Large intestine (tissue), 3 donors: ENCODE measurements at regions not wholly inside any gene's neighbourhood (a gene's known extent, or its start where the extent isn't known, plus 50 kb on each side); places are given as distances from the start of the nearest gene placed in this dataset.

Source experiments
- DNase-seq, 2 donors: peaks; one replicate each; pipeline versions ENCODE4 v3.0.0 to v3.0.0-alpha.2; 2013
- H3K27ac ChIP-seq: one replicate; pipeline ENCODE4 v1.5.1; 2013; ENCODE audit warnings: low read length
- H3K27me3 ChIP-seq: 2 replicates; pipeline ENCODE4 v1.6.1; 2013; ENCODE audit warnings: low read length; ENCODE audit not compliant: control insufficient read depth, insufficient read depth
- H3K36me3 ChIP-seq: 2 replicates; pipeline ENCODE4 v1.6.1; 2013; ENCODE audit warnings: low read length; ENCODE audit not compliant: control insufficient read depth, insufficient read depth
- H3K4me1 ChIP-seq: one replicate; pipeline ENCODE4 v1.6.1; 2013; ENCODE audit warnings: low read length; ENCODE audit not compliant: control insufficient read depth, insufficient read depth
- H3K4me3 ChIP-seq: one replicate; pipeline ENCODE4 v1.5.1; 2013; ENCODE audit warnings: low read length
- H3K9me3 ChIP-seq: one replicate; pipeline ENCODE4 v1.6.1; 2013; ENCODE audit warnings: mild to moderate bottlenecking, low read depth, low read length, moderate library complexity; ENCODE audit not compliant: control insufficient read depth
- WGBS: methylation state at CpG from one replicate; pipeline ENCODE4 v1.1.5; 2013; ENCODE audit warnings: low lambda C conversion rate; ENCODE audit not compliant: insufficient coverage; 5-methylcytosine and 5-hydroxymethylcytosine counted together

- 100% methylated on average over 2 of the region's 4 CpGs for WGBS
- Histone ChIP-seq H3K36me3 (no peaks in the 10 kb centered on the region), H3K4me3 (no peak overlapping the region), H3K27me3 (no peaks in the 10 kb centered on the region), H3K27ac (peak overlapping the region; percentile 50), H3K9me3 (no peaks in the 10 kb centered on the region), H3K4me1 (peaks cover 41% of the 10 kb centered on the region)
- peak; percentile 15 to 74 for DNase-seq
These were observed 485.7 kb upstream of the JARID2 start for GRCh38 chr6:14759976-14760672.

- Histone ChIP-seq H3K27ac (peak overlapping the region; percentile 58), H3K27me3 (no peaks in the 10 kb centered on the region), H3K4me1 (peaks cover 41% of the 10 kb centered on the region), H3K36me3 (no peaks in the 10 kb centered on the region), H3K4me3 (no peak overlapping the region), H3K9me3 (no peaks in the 10 kb centered on the region)
- DNase-seq = peak; percentile 77 to 90
- WGBS = no CpG with 5 or more reads among the region's 8 CpGs
These were observed 483.8 kb upstream of the JARID2 start for GRCh38 chr6:14762077-14762476.

GRCh38 chr6:14763139-14763538 is 482.7 kb upstream of the JARID2 start:
- Histone ChIP-seq H3K36me3 (no peaks in the 10 kb centered on the region), H3K27ac (peak overlapping the region; percentile 74), H3K4me1 (peaks cover 40% of the 10 kb centered on the region), H3K27me3 (no peaks in the 10 kb centered on the region), H3K9me3 (no peaks in the 10 kb centered on the region), H3K4me3 (no peak overlapping the region)
- 60% methylated on average over 1 of the region's 6 CpGs for WGBS
- peak; percentile 79 to 88 for DNase-seq

- WGBS = no CpG with 5 or more reads among the region's 1 CpG
- no peaks in the 10 kb centered on the region for H3K27me3 ChIP-seq
- H3K9me3 ChIP-seq = no peaks in the 10 kb centered on the region
- no peak overlapping the region for H3K4me3 ChIP-seq
- peaks cover 38% of the 10 kb centered on the region for H3K4me1 ChIP-seq
- no peak for DNase-seq
- H3K27ac ChIP-seq = peak overlapping the region; percentile 74
- no peaks in the 10 kb centered on the region for H3K36me3 ChIP-seq
These were observed 482.3 kb upstream of the JARID2 start for GRCh38 chr6:14763616-14764015.

GRCh38 chr6:14765106-14765505 is 480.8 kb upstream of the JARID2 start:
- Histone ChIP-seq H3K36me3 (no peaks in the 10 kb centered on the region), H3K27me3 (no peaks in the 10 kb centered on the region), H3K4me1 (peaks cover 34% of the 10 kb centered on the region), H3K27ac (peak overlapping the region; percentile 18), H3K9me3 (no peaks in the 10 kb centered on the region), H3K4me3 (no peak overlapping the region)
- peak in 1 of 2 donors; percentile 29 for DNase-seq
- WGBS = no CpG with 5 or more reads among the region's 6 CpGs

- H3K27ac ChIP-seq = no peak overlapping the region
- H3K4me3 ChIP-seq = no peak overlapping the region
- 100% methylated on average over 1 of the region's 3 CpGs for WGBS
- H3K36me3 ChIP-seq = no peaks in the 10 kb centered on the region
- DNase-seq = no peak
- H3K4me1 ChIP-seq = peaks cover 26% of the 10 kb centered on the region
- H3K9me3 ChIP-seq = no peaks in the 10 kb centered on the region
- no peaks in the 10 kb centered on the region for H3K27me3 ChIP-seq
These were observed 480.0 kb upstream of the JARID2 start for GRCh38 chr6:14765721-14766390.

GRCh38 chr6:14766391-14766994 is 479.4 kb upstream of the JARID2 start:
- H3K4me1 ChIP-seq = peaks cover 20% of the 10 kb centered on the region
- H3K27me3 ChIP-seq = no peaks in the 10 kb centered on the region
- no peak overlapping the region for H3K4me3 ChIP-seq
- no peaks in the 10 kb centered on the region for H3K36me3 ChIP-seq
- no peaks in the 10 kb centered on the region for H3K9me3 ChIP-seq
- DNase-seq = no peak
- WGBS = 96% methylated on average over 3 of the region's 8 CpGs
- no peak overlapping the region for H3K27ac ChIP-seq

GRCh38 chr6:14767226-14767625 is 478.6 kb upstream of the JARID2 start:
- H3K27me3 ChIP-seq = no peaks in the 10 kb centered on the region
- DNase-seq = no peak
- peaks cover 17% of the 10 kb centered on the region for H3K4me1 ChIP-seq
- WGBS = no CpG with 5 or more reads among the region's 5 CpGs
- no peak overlapping the region for H3K4me3 ChIP-seq
- H3K36me3 ChIP-seq = no peaks in the 10 kb centered on the region
- H3K9me3 ChIP-seq = no peaks in the 10 kb centered on the region
- no peak overlapping the region for H3K27ac ChIP-seq

GRCh38 chr6:14770040-14770439 is 475.8 kb upstream of the JARID2 start:
- no peak overlapping the region for H3K4me3 ChIP-seq
- H3K27me3 ChIP-seq = no peaks in the 10 kb centered on the region
- no CpG with 5 or more reads among the region's 3 CpGs for WGBS
- no peaks in the 10 kb centered on the region for H3K4me1 ChIP-seq
- H3K36me3 ChIP-seq = no peaks in the 10 kb centered on the region
- H3K9me3 ChIP-seq = no peaks in the 10 kb centered on the region
- no peak for DNase-seq
- no peak overlapping the region for H3K27ac ChIP-seq

GRCh38 chr6:14770572-14770971 is 475.3 kb upstream of the JARID2 start:
- DNase-seq = no peak
- Histone ChIP-seq H3K27ac (no peak overlapping the region), H3K4me3 (no peak overlapping the region), H3K27me3 (no peaks in the 10 kb centered on the region), H3K9me3 (no peaks in the 10 kb centered on the region), H3K4me1 (no peaks in the 10 kb centered on the region), H3K36me3 (no peaks in the 10 kb centered on the region)
- WGBS = no CpG with 5 or more reads among the region's 6 CpGs
